Loucy (cell line): ENCODE measurements at regions not wholly inside any gene's neighbourhood (a gene's known extent, or its start where the extent isn't known, plus 50 kb on each side); places are given as distances from the start of the nearest gene placed in this dataset.

Experiments used
- EZH2phosphoT487 ChIP-seq: fragments of 200-600 bp; IDR thresholded peaks from 2 replicates; pipeline ENCODE4 v1.6.1; 2018; ENCODE audit warnings: antibody characterized with exemption, mild to moderate bottlenecking, moderate library complexity, borderline replicate concordance
- TF ChIP-seq, protein P1 (sequence below): fragments of 200-600 bp; sonication (generic); conservative IDR thresholded peaks from 2 replicates; pipeline ENCODE4 v1.5.1; 2014; ENCODE audit warnings: mild to moderate bottlenecking, antibody characterized with exemption, low read length

DNA sequence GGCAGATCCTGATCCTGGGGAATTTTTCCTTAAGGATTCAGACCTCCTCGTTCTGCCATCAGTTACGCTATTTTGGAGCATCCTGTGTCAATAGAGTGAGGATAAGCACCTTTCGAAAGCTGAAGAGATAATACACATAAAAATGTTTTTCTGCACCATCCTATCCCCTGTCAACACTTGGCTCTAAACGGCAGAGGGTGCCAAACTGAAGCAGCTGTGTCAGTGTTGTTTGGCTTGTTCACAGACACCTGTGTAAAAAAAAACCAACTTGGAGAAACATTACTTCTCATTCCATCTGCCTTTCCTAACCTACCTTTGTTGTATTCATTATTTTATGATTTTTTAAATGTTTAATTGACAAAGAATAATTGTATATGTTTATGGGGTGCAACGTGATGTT lies 417.0 kb upstream of the DDI1 start:
- TF ChIP-seq, protein P1, sequence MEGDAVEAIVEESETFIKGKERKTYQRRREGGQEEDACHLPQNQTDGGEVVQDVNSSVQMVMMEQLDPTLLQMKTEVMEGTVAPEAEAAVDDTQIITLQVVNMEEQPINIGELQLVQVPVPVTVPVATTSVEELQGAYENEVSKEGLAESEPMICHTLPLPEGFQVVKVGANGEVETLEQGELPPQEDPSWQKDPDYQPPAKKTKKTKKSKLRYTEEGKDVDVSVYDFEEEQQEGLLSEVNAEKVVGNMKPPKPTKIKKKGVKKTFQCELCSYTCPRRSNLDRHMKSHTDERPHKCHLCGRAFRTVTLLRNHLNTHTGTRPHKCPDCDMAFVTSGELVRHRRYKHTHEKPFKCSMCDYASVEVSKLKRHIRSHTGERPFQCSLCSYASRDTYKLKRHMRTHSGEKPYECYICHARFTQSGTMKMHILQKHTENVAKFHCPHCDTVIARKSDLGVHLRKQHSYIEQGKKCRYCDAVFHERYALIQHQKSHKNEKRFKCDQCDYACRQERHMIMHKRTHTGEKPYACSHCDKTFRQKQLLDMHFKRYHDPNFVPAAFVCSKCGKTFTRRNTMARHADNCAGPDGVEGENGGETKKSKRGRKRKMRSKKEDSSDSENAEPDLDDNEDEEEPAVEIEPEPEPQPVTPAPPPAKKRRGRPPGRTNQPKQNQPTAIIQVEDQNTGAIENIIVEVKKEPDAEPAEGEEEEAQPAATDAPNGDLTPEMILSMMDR: peak; percentile 53
- no peak for TF ChIP-seq EZH2phosphoT487
